RPMI7951 (cell line): ENCODE measurements at regions not wholly inside any gene's neighbourhood (a gene's known extent, or its start where the extent isn't known, plus 50 kb on each side); places are given as distances from the start of the nearest gene placed in this dataset.
"Not testable (repeated sequence)": the region's sequence is repeated elsewhere in the genome, so short reads cannot be mapped to it uniquely, and the experiment has no call there.

Experiments used
- DNase-seq: peaks from one replicate; pipeline ENCODE4 v3.0.0-alpha.2; 2012; ENCODE audit warnings: low read depth

- DNase-seq, result no peak
Measured at GRCh38 chr5:84790406-84790805, 405.7 kb upstream of the EDIL3 start.

- DNase-seq, result no peak
Measured at GRCh38 chr5:84783003-84783402, 398.3 kb upstream of the EDIL3 start.

DNA sequence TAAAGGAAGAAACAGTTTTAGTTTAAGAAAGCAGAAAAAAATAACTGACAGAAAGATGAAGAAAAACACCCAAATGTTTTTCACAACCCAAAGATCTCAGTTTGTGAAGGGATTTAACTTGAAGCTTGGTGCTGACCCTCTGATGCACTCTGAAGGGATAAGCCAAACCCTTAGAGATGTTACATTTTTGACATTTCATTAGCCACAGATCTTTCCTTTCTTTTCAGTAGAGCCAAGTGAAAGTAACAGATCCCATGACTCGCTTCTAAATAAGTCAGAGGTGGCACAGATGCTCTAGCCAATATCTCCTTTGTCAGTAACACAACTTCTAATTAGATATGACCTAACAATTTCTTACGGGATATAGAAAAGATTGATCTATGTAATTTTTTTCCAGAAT is 394.5 kb upstream of the EDIL3 start:
- DNase-seq, result no peak

DNA sequence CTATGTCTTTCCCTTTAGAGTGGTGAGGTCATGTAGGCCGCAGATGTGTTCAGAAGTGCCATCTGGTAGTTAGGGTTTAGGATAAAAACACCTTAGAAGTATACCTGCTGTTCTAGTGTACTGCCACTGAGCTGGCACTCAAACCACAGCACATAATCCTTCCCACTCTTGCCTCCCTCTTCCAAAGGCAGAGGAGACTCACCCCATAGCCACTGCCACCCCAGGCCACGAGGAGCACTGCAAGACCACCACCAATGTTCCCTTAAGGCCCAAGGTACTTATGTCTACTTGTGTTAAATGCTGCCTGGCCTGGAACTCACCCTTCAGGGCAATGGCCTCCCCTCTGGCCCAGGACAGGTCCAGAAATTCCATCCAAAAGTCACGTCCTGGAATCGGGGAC is 379.5 kb upstream of the EDIL3 start:
- no peak for DNase-seq

DNA sequence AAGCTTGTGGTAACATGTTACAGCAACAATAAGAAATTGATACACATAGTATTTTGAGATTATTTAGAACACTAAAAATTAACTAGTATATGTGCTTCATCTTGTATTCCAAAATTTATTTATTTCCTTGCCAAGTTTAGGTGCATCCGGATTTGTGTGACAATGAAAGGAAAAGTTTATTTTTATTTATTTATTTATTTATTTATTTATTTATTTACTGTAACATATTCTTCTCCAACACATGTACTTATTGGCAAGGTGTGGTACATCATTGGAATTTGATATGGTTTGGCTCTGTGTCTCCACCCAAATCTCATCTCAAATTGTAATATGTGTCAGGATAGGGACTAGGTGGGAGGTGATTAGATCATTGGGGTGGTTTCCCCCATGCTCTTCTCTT is 373.3 kb upstream of the EDIL3 start:
- no peak for DNase-seq

DNA sequence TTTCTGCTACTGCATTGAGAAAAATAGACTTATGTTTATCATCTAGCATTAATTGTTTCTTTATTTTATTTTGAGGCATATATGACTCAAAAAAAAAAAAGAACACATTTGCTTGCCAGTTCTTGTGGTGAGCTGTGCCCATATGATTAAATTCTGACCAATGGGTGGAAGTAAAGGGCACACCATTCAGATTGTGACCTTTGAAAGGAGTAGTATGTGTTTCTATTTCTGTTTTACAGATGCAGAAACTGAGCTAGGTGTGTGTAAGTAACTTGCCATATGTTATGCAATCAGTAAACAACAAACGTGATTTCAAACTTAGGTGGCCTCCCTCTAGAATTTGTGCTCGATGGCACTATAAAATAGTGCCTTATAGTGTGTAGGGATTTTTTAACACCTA is 368.1 kb upstream of the EDIL3 start:
- no peak for DNase-seq

DNA sequence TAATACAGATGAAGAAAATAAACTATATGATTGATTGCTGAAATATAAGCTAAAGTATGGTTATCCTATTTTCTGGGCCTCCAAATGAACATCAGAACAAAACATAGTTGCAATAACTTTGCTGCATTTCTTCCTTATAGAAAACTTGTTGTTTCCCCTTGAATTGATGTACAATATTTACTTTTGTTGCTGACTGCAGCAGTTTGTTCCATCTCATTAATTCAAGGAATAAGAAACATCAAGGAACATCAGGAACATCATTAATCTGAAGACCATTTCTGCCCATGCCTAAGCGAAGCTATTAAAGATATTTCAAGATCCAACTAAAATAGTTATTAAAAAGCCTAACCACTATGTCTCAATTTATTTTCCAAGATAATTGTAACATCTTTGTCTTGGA is 363.6 kb upstream of the EDIL3 start:
- DNase-seq, result no peak

- DNase-seq, result not testable (repeated sequence)
Measured at GRCh38 chr5:84746280-84746679, 361.6 kb upstream of the EDIL3 start.

DNA sequence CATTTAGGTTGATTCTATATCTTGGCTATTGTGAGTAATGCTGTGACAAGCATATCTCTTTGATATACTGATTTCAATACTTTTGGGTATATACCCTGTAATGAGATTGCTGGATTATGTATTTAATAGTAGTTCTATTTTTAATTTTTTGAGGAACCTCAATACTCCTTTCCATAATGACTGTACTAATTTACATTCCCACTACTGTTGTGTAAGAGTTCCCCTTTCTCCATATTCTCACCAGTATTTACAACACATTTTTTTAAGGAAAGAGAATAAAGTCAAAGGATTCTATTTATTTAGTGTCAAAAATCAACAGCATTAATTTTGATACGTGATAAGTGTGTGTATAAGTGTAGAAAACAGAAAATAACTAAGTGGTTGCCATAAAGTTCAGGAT is 356.4 kb upstream of the EDIL3 start:
- DNase-seq, result no peak

DNA sequence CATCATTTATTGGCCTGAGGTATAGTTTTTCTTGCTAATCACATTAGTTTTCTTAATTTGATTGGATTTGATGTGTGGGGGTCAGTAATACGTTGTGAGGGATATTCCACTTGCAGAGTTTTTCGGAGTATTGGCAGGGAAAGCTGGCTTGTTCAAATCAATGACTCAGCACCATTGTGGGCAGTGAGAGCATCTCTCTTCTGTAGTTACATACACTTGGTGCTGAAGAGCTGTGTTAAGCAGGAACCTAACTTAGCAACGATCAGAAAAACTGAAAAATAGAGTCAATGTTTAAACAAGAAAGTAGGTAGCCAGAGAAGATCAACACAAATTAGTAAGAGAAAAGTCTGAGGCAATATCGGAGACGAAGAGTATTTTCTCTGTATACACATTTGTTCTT is 344.6 kb upstream of the EDIL3 start:
- DNase-seq, result peak; percentile 23

GRCh38 chr5:84727708-84728107 is 343.0 kb upstream of the EDIL3 start:
- DNase-seq, result no peak

DNA sequence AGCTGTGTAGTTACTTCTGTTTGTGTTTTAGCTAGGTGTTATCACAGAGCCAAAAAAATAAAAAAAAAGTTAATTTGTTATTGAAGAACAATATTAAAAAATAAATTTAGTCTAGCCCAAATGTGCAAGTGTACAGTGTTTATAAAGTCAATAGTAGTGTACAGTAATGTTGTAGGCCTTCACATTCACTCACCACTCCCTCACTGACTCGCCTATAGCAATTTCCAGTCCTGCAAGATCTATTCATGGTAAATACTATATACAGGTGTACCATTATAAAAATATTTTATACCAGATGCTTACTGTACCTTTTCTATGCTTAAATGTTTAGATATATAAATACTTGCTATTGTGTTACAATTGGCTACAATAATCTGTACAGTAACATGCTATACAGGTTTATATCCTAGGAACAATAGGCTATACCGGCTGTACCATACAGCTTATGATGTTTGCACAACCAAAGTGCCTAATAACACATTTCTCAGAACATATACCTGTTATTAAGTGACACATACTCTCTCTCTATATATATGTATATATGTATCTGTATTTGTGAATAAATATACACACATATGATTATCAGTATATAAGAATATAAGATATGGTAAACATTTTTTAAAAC is 341.4 kb upstream of the EDIL3 start:
- DNase-seq, result no peak

- DNase-seq, result peak; percentile 24
Measured at GRCh38 chr5:84724683-84725082, 340.0 kb upstream of the EDIL3 start.

GRCh38 chr5:84724181-84724580 is 339.5 kb upstream of the EDIL3 start:
- DNase-seq, result no peak

- DNase-seq, result peak; percentile 7
Measured at GRCh38 chr5:84718377-84718776, 333.7 kb upstream of the EDIL3 start.

DNA sequence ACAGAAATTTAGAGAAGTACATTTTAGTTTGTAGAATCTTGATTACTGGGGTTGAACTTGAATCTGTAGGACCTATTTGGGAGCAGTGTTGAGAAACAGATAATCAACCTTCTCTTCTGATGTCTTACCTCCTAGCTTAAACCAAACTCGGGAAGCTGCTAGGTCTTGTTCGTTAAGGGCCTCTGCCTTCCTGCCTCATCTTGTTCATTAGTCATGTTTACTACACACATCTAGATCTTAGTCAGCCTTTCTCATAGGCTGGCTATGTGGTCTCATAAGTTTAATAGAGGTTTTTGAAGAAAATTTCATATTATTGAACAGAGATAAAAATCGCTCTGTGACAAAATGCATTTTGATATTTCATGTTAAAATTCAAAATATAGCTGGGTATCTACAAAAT is 331.0 kb upstream of the EDIL3 start:
- no peak for DNase-seq

DNA sequence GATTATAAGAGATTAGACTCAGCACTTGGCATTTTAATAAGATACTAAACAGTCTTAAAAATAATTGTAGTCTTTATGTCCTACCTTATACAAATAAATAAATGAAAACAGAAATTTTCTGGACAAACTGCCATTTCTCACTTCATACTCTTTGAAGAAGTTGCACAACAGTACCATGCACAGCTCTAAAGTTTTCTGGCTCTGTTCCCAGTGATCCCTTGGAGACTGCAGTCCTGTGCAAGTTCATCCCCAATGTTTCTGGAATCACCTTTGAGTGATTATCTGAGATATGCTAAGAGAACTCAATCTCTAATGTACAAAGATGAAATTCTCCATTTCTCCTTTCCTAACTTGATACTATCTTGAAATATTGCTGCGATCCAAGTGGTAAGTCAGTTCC is 330.4 kb upstream of the EDIL3 start:
- DNase-seq, result peak; percentile 19

- no peak for DNase-seq
Measured at GRCh38 chr5:84709075-84709474, 324.4 kb upstream of the EDIL3 start.

DNA sequence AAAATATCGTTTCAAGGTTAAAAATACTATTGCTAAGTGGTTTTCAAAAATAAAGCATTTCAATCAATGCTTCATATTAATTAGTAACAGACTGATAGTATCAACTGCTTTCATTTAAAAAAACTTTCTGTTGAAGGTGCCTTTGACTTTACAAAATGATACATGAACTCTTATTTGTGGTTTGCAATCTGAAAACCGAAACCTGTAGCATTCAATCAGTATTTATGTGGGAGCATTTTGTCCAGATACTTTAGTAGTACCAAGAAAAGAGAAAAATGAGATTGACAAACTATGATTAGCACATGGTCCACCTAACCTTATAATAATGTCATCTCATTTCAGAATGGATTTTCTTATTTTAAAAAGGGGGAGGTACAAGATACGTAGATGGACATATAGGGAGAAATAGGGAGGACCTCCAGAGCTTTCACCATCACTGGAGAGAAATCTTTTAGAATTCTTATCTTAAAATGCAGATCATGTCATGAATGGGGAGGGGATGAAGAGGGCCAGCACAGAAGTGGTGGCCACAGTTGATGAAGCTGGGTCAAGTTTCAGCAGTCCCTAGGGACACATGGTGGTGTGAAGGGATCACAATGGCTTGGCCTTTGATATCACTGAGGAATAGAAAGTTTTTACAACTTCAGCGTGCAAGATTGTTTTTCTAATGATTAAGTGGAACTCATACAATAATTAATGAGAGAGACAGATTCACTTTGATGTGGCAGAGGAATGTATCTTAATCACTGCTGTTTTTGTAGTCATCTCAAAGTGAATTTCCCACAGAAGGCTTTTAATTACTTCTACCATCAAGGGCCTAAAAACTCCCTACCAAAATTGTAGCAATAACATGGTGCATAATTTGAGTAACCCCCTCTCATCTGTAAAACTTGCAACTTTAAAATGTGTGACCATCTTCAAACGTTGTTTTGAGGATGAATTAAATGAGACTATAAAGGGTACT is 322.3 kb upstream of the EDIL3 start:
- no peak for DNase-seq

DNA sequence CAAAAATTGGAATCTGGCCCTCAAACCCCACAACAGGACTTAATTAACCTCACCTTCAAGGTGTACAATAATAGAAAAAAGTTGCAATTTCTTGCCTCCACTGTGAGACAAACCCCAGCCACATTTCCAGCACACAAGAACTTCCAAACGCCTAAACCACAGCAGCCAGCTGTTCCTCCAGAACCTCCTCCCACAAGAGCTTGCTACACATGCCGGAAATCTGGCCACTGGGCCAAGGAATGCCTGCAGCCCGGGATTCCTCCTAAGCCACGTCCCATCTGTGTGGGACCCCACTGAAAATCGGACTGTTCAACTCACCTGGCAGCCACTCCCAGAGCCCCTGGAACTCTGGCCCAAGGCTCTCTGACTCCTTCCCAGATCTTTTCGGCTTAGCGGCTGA is 315.9 kb upstream of the EDIL3 start:
- not testable (repeated sequence) for DNase-seq

GRCh38 chr5:84696651-84697050 is 312.0 kb upstream of the EDIL3 start:
- DNase-seq, result peak; percentile 89

GRCh38 chr5:84695330-84695729 is 310.6 kb upstream of the EDIL3 start:
- DNase-seq, result no peak

DNA sequence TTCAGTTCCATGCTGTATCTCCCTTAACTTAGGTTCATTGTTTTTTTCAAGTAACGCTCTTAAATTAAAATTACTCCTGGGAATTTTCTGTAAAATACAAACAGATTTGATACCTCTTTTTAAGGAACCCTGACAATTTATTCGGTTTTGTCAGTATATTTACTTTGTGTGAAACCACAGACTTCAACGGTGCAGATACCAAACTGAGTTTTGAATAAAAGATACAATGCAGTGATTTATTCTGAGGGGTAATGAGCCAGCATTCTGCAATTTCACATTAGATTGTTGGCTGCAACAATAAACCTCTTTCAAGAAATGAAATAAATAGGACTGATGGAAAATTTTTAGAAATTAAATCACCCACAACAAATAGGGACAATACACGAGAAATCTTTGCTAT is 308.6 kb upstream of the EDIL3 start:
- peak; percentile 9 for DNase-seq
